ENCODE measurements at regions not wholly inside any gene's neighbourhood (a gene's known extent, or its start where the extent isn't known, plus 50 kb on each side); places are given as distances from the start of the nearest gene placed in this dataset.

DNA sequence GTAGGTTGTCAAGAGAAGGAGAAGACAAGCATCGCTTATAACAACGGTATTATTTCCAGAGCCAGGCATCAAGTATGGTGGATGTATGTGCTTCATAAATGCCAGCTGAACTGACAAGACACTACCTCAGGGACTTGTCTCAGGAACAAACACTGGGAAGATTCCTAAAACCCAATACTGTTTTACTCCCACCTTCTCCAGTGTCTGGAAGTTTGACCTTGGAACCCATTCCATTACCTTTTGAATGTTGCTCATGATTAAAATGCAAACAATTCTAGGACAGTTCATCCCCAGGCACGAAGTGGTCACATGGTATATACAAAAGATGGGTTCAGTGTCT lies 300.1 kb downstream of the ADGB start:
- TF ChIP-seq POLR2A (IDR thresholded peaks at IDR 0.05; ENCODE audit: extremely low read depth, insufficient read length) (no peak), MYC (IDR thresholded peaks at IDR 0.05; ENCODE audit: low read depth, low read length) (no peak)
- TF ChIP-seq, protein P1, sequence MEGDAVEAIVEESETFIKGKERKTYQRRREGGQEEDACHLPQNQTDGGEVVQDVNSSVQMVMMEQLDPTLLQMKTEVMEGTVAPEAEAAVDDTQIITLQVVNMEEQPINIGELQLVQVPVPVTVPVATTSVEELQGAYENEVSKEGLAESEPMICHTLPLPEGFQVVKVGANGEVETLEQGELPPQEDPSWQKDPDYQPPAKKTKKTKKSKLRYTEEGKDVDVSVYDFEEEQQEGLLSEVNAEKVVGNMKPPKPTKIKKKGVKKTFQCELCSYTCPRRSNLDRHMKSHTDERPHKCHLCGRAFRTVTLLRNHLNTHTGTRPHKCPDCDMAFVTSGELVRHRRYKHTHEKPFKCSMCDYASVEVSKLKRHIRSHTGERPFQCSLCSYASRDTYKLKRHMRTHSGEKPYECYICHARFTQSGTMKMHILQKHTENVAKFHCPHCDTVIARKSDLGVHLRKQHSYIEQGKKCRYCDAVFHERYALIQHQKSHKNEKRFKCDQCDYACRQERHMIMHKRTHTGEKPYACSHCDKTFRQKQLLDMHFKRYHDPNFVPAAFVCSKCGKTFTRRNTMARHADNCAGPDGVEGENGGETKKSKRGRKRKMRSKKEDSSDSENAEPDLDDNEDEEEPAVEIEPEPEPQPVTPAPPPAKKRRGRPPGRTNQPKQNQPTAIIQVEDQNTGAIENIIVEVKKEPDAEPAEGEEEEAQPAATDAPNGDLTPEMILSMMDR (IDR thresholded peaks at IDR 0.05; ENCODE audit: low read depth, low read length): no peak
- TF ChIP-seq, protein P2, sequence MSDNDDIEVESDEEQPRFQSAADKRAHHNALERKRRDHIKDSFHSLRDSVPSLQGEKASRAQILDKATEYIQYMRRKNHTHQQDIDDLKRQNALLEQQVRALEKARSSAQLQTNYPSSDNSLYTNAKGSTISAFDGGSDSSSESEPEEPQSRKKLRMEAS (IDR thresholded peaks at IDR 0.05; ENCODE audit: low read depth, low read length): no peak
